IPS DF 6.9 (cell line): ENCODE measurements at regions not wholly inside any gene's neighbourhood (a gene's known extent, or its start where the extent isn't known, plus 50 kb on each side); places are given as distances from the start of the nearest gene placed in this dataset.

ENCODE experiments used
- DNase-seq: peaks from one replicate; pipeline ENCODE4 v3.0.0-alpha.2; 2013; ENCODE audit warnings: low read depth, low spot score
- H3K27ac ChIP-seq: one replicate; pipeline ENCODE4 v1.5.1; 2013; ENCODE audit warnings: low read length, control low read depth
- H3K27me3 ChIP-seq: 2 replicates; pipeline ENCODE4 v1.6.1; 2013; ENCODE audit warnings: mild to moderate bottlenecking, low read length; ENCODE audit not compliant: control insufficient read depth, insufficient read depth
- H3K36me3 ChIP-seq: 2 replicates; pipeline ENCODE4 v1.6.1; 2013; ENCODE audit warnings: low read length; ENCODE audit not compliant: control insufficient read depth, insufficient read depth
- H3K4me1 ChIP-seq: 2 replicates; pipeline ENCODE4 v1.6.1; 2013; ENCODE audit warnings: low read length; ENCODE audit not compliant: control insufficient read depth, insufficient read depth
- H3K4me3 ChIP-seq: 2 replicates; pipeline ENCODE4 v1.5.1; 2013; ENCODE audit warnings: mild to moderate bottlenecking, low read length
- H3K9me3 ChIP-seq: 2 replicates; pipeline ENCODE4 v1.6.1; 2013; ENCODE audit warnings: low read length, inconsistent platforms; ENCODE audit not compliant: control insufficient read depth, insufficient read depth
- WGBS: extraction: QIAGEN DNeasy Blood & Tissue Kit; methylation state at CpG from one replicate; pipeline ENCODE4 v1.1.7; 2013; ENCODE audit warnings: mixed read lengths, missing lambda C conversion rate; ENCODE audit not compliant: insufficient read length, insufficient coverage; 5-methylcytosine and 5-hydroxymethylcytosine counted together

GRCh38 chr1:38530957-38531356 lies 328.6 kb downstream of the RRAGC start:
- no peak overlapping the region for H3K27ac ChIP-seq
- WGBS: no CpG with 5 or more reads among the region's 3 CpGs
- no peaks in the 10 kb centered on the region for H3K9me3 ChIP-seq
- H3K27me3 ChIP-seq: no peaks in the 10 kb centered on the region
- no peak overlapping the region for H3K4me3 ChIP-seq
- 0 out of 2 replicates have a peak, but pooled peaks cover 2% of the 10 kb centered on the region for H3K4me1 ChIP-seq
- DNase-seq: no peak
- H3K36me3 ChIP-seq: no peaks in the 10 kb centered on the region

- WGBS: no CpG with 5 or more reads among the region's 3 CpGs
- H3K36me3 ChIP-seq: no peaks in the 10 kb centered on the region
- no peak overlapping the region for H3K27ac ChIP-seq
- H3K9me3 ChIP-seq: no peaks in the 10 kb centered on the region
- no peaks in the 10 kb centered on the region for H3K27me3 ChIP-seq
- 0 out of 2 replicates have a peak, but pooled peaks cover 2% of the 10 kb centered on the region for H3K4me1 ChIP-seq
- H3K4me3 ChIP-seq: no peak overlapping the region
- DNase-seq: no peak
Observed at GRCh38 chr1:38529946-38530345, 329.6 kb downstream of the RRAGC start.

DNA sequence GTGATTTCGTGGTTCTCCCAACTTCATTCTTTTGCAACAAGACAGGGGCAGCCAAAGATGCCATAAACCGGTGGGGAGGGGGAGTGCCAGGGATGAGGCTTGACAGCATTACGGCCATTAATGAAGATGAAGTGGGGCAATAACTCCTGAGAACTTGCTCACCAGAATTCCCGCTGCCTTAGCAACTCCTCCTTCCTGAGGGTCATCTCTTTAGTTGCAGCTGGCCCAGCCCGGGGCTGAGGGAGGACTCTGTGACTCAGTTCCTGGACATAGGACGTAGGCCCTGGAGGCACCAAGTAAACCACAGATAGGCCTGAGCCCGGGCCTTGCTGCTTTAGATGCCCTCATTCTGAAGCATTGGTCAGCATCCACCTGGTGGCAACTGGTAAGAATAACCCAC lies 330.2 kb downstream of the RRAGC start:
- H3K27me3 ChIP-seq: no peaks in the 10 kb centered on the region
- H3K27ac ChIP-seq: no peak overlapping the region
- no peaks in the 10 kb centered on the region for H3K9me3 ChIP-seq
- no peak overlapping the region for H3K4me3 ChIP-seq
- no peak for DNase-seq
- no CpG with 5 or more reads among the region's 7 CpGs for WGBS
- H3K4me1 ChIP-seq: 0 out of 2 replicates have a peak, but pooled peaks cover 2% of the 10 kb centered on the region
- H3K36me3 ChIP-seq: no peaks in the 10 kb centered on the region

DNA sequence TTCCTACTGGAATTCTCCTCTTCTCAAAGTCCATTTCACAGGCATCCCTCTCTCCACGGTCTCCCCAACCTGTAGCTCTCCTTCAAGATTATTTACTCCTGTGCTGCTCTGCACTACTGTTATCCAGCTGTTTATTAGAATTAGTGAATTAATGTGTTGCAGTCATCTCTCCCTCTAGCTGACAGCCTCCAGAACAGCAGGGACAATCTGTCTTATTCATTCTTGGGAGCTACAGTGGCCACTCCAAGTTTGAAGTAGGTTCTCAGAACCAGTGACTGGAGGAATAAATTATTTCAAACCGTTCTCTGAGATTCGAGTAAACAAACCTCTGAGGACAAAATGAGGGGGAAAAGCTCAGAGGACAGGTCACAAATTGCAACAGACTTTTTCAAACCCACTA lies 330.9 kb downstream of the RRAGC start:
- no peaks in the 10 kb centered on the region for H3K36me3 ChIP-seq
- no CpG with 5 or more reads among the region's 3 CpGs for WGBS
- no peaks in the 10 kb centered on the region for H3K27me3 ChIP-seq
- H3K9me3 ChIP-seq: no peaks in the 10 kb centered on the region
- no peak overlapping the region for H3K4me3 ChIP-seq
- no peak for DNase-seq
- no peak overlapping the region for H3K27ac ChIP-seq
- H3K4me1 ChIP-seq: 0 out of 2 replicates have a peak, but pooled peaks cover 2% of the 10 kb centered on the region

- Histone ChIP-seq H3K4me1 (0 out of 2 replicates have a peak, but pooled peaks cover 2% of the 10 kb centered on the region), H3K27ac (no peak overlapping the region), H3K9me3 (no peaks in the 10 kb centered on the region), H3K27me3 (no peaks in the 10 kb centered on the region), H3K36me3 (no peaks in the 10 kb centered on the region), H3K4me3 (no peak overlapping the region)
- DNase-seq: no peak
- WGBS: no CpG with 5 or more reads among the region's 6 CpGs
Observed at GRCh38 chr1:38527373-38527966, 332.1 kb downstream of the RRAGC start.

- Histone ChIP-seq H3K36me3 (no peaks in the 10 kb centered on the region), H3K27me3 (no peaks in the 10 kb centered on the region), H3K4me3 (no peak overlapping the region), H3K4me1 (0 out of 2 replicates have a peak, but pooled peaks cover 2% of the 10 kb centered on the region), H3K9me3 (no peaks in the 10 kb centered on the region), H3K27ac (no peak overlapping the region)
- no peak for DNase-seq
- no CpG with 5 or more reads among the region's 7 CpGs for WGBS
Observed at GRCh38 chr1:38526046-38526445, 333.5 kb downstream of the RRAGC start.

GRCh38 chr1:38525343-38526043 lies 334.1 kb downstream of the RRAGC start:
- Histone ChIP-seq H3K4me1 (0 out of 2 replicates have a peak, but pooled peaks cover 2% of the 10 kb centered on the region), H3K36me3 (no peaks in the 10 kb centered on the region), H3K9me3 (no peaks in the 10 kb centered on the region), H3K27ac (no peak overlapping the region), H3K27me3 (no peaks in the 10 kb centered on the region), H3K4me3 (no peak overlapping the region)
- no peak for DNase-seq
- WGBS: no CpG with 5 or more reads among the region's 4 CpGs

DNA sequence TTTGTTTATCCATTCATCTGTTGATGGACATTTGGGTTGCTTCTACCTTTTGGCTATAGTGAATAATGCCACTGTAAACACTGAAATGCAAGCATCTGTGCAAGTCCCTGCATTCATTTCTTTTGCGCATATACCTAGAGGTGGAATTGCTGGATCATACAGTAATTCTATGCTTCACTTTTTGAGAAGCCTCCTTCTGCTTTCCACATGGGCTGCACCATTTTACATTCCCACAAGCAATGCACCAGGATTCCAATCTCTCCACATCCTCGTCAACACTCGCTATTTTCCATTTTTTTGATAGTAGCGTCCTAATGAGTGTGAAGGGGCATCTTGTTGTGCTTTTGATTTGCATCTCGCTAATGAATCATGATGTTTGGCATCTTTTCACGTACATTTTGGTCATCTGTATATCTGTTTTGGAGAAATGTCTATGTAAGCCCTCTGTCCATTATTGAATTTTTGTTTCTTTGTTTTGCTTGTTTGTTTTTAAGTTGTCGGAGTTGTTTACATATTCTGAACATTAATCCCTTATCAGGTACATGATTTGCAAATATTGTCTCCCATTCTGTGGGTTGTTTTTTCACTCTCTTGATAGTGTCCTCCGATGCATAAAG lies 335.4 kb downstream of the RRAGC start:
- no peak for DNase-seq
- WGBS: no CpG with 5 or more reads among the region's 8 CpGs
- H3K4me1 ChIP-seq: 0 out of 2 replicates have a peak, but pooled peaks cover 2% of the 10 kb centered on the region
- H3K27ac ChIP-seq: no peak overlapping the region
- no peaks in the 10 kb centered on the region for H3K36me3 ChIP-seq
- H3K9me3 ChIP-seq: no peaks in the 10 kb centered on the region
- H3K27me3 ChIP-seq: no peaks in the 10 kb centered on the region
- no peak overlapping the region for H3K4me3 ChIP-seq

GRCh38 chr1:38523568-38523939 lies 336.0 kb downstream of the RRAGC start:
- Histone ChIP-seq H3K36me3 (no peaks in the 10 kb centered on the region), H3K4me3 (no peak overlapping the region), H3K27ac (no peak overlapping the region), H3K9me3 (no peaks in the 10 kb centered on the region), H3K27me3 (no peaks in the 10 kb centered on the region), H3K4me1 (0 out of 2 replicates have a peak, but pooled peaks cover 2% of the 10 kb centered on the region)
- no CpG with 5 or more reads among the region's 7 CpGs for WGBS
- no peak for DNase-seq

DNA sequence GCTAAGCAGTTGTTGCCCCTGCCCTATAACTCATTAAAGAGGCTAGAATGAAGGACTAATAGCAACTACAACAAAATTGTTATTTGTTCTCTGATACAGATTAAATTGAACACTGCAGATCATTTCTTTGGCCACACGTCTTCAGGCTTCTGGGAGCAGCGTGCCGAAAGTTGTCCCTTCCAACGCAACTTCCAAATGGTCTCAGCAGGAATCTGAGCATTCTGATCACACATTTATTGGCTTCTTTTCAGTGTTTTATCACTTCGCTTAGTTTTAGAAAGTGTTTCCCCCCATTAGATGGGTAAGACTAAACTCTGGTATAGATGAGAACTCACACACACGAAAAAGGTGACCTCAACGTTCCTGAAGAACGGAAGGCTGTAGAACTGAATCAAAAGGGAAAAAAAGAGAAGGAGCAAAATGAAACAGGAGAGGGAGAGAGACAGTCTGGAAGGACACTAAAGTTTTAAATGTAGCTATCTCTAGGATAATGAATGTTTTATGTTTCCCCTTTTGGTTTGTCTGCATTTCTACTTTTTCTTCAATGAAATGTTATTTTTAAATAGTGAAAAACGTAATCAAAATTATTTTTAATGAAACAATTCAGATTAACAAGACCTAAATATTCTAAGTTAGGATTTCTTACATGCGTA lies 336.5 kb downstream of the RRAGC start:
- Histone ChIP-seq H3K36me3 (no peaks in the 10 kb centered on the region), H3K27ac (no peak overlapping the region), H3K4me1 (0 out of 2 replicates have a peak, but pooled peaks cover 2% of the 10 kb centered on the region), H3K4me3 (no peak overlapping the region), H3K9me3 (no peaks in the 10 kb centered on the region), H3K27me3 (no peaks in the 10 kb centered on the region)
- DNase-seq: no peak
- no CpG with 5 or more reads among the region's 10 CpGs for WGBS
